ENCODE measurements at regions not wholly inside any gene's neighbourhood (a gene's known extent, or its start where the extent isn't known, plus 50 kb on each side); places are given as distances from the start of the nearest gene placed in this dataset.

DNA sequence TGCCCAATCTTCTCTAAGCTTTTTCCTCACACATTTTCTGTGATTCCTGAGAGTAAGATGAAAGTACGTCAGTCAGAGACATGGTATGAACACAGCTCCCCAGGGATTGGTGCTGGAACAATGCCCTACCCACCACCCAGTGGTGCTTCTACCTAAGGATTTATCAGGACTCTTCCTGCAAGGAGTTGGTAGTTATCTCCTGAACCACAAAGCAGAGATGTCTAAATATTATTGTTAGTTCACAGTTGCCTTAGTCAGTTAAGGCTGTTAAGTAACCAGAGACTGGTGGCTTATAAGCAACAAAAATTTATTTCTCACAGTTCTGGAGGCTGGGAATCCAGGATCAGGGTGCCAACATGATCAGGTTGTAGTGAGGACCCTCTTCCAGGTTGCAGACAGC lies 60.3 kb upstream of the CCDC85A start:
- no peaks in the 10 kb centered on the region for H4K20me1 ChIP-seq (ENCODE audit: control insufficient read depth, extremely low read depth, insufficient read depth, low read length)
- dilution Hi-C loops (cut with MboI; ENCODE audit: extremely low pct_ligation_motif_present, low sequenced_read_pairs), result no loop called here

GRCh38 chr2:56127010-56127409 lies 56.8 kb upstream of the CCDC85A start:
- DNase-seq (ENCODE audit: low read depth, low spot score) (no peak), FAIRE-seq (no peak)
- Histone ChIP-seq H3K79me2 (ENCODE audit: control insufficient read depth, insufficient read depth, low read length) (no peaks in the 10 kb centered on the region), H3K36me3 (ENCODE audit: control insufficient read depth in 2 of 2, extremely low read depth in 1 of 2, insufficient read depth in 2 of 2, low read length in 2 of 2) (no peaks in the 10 kb centered on the region), H3K4me2 (ENCODE audit: control insufficient read depth, extremely low read depth, insufficient read depth, low read depth, low read length) (no peak overlapping the region), H3K9me1 (ENCODE audit: control insufficient read depth, extremely low read depth, insufficient read depth, low read length) (no peaks in the 10 kb centered on the region), H3K27me3 (ENCODE audit: control insufficient read depth, extremely low read depth, insufficient read depth, low read length) (peaks cover 5% of the 10 kb centered on the region), H3K4me1 (ENCODE audit: control insufficient read depth, extremely low read depth, insufficient read depth, low read length) (no peaks in the 10 kb centered on the region), H3K9me3 (ENCODE audit: control insufficient read depth, low read depth, low read length) (no peaks in the 10 kb centered on the region), H2AFZ (ENCODE audit: control insufficient read depth, low read length) (no peak overlapping the region), H4K20me1 (ENCODE audit: control insufficient read depth, extremely low read depth, insufficient read depth, low read length) (no peaks in the 10 kb centered on the region), H3K9ac (ENCODE audit: control insufficient read depth, extremely low read depth, insufficient read depth, low read length) (no peak overlapping the region), H3K4me3 (ENCODE audit: control insufficient read depth in 2 of 3, extremely low read depth in 1 of 3, insufficient read depth in 2 of 3, low read depth in 1 of 3, low read length in 3 of 3) (no peak overlapping the region), H3K27ac (ENCODE audit: control insufficient read depth, insufficient read depth, low read length) (no peak overlapping the region)
- TF ChIP-seq, protein P1, sequence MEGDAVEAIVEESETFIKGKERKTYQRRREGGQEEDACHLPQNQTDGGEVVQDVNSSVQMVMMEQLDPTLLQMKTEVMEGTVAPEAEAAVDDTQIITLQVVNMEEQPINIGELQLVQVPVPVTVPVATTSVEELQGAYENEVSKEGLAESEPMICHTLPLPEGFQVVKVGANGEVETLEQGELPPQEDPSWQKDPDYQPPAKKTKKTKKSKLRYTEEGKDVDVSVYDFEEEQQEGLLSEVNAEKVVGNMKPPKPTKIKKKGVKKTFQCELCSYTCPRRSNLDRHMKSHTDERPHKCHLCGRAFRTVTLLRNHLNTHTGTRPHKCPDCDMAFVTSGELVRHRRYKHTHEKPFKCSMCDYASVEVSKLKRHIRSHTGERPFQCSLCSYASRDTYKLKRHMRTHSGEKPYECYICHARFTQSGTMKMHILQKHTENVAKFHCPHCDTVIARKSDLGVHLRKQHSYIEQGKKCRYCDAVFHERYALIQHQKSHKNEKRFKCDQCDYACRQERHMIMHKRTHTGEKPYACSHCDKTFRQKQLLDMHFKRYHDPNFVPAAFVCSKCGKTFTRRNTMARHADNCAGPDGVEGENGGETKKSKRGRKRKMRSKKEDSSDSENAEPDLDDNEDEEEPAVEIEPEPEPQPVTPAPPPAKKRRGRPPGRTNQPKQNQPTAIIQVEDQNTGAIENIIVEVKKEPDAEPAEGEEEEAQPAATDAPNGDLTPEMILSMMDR (optimal IDR thresholded peaks at IDR 0.05 in 1 of 3, IDR thresholded peaks at IDR 0.05 in 1 of 3, conservative IDR thresholded peaks at IDR 0.05 in 1 of 3; ENCODE audit: extremely low read depth in 1 of 3, insufficient read depth in 2 of 3, low read length in 3 of 3), result no peak
- dilution Hi-C loops (cut with MboI; ENCODE audit: extremely low pct_ligation_motif_present, low sequenced_read_pairs), result no loop called here

More for the DNA sequence above, 60.3 kb upstream of the CCDC85A start:
- Histone ChIP-seq H3K27me3 (ENCODE audit: control insufficient read depth, extremely low read depth, insufficient read depth, low read length) (peaks cover 5% of the 10 kb centered on the region), H3K9me1 (ENCODE audit: control insufficient read depth, extremely low read depth, insufficient read depth, low read length) (no peaks in the 10 kb centered on the region), H3K4me1 (ENCODE audit: control insufficient read depth, extremely low read depth, insufficient read depth, low read length) (no peaks in the 10 kb centered on the region), H3K36me3 (ENCODE audit: control insufficient read depth in 2 of 2, extremely low read depth in 1 of 2, insufficient read depth in 2 of 2, low read length in 2 of 2) (no peaks in the 10 kb centered on the region), H3K79me2 (ENCODE audit: control insufficient read depth, insufficient read depth, low read length) (no peaks in the 10 kb centered on the region), H3K9ac (ENCODE audit: control insufficient read depth, extremely low read depth, insufficient read depth, low read length) (no peak overlapping the region), H3K9me3 (ENCODE audit: control insufficient read depth, low read depth, low read length) (no peaks in the 10 kb centered on the region), H2AFZ (ENCODE audit: control insufficient read depth, low read length) (no peak overlapping the region), H3K27ac (ENCODE audit: control insufficient read depth, insufficient read depth, low read length) (no peak overlapping the region), H3K4me3 (ENCODE audit: control insufficient read depth in 2 of 3, extremely low read depth in 1 of 3, insufficient read depth in 2 of 3, low read depth in 1 of 3, low read length in 3 of 3) (no peak overlapping the region), H3K4me2 (ENCODE audit: control insufficient read depth, extremely low read depth, insufficient read depth, low read depth, low read length) (no peak overlapping the region)
- TF ChIP-seq, protein P1 (optimal IDR thresholded peaks at IDR 0.05 in 1 of 3, IDR thresholded peaks at IDR 0.05 in 1 of 3, conservative IDR thresholded peaks at IDR 0.05 in 1 of 3; ENCODE audit: extremely low read depth in 1 of 3, insufficient read depth in 2 of 3, low read length in 3 of 3), result no peak
- TF ChIP-seq EZH2 (IDR thresholded peaks at IDR 0.05; ENCODE audit: low read length), result no peak
- DNase-seq (ENCODE audit: low read depth, low spot score) (no peak), FAIRE-seq (no peak)
